ENCODE measurements at regions not wholly inside any gene's neighbourhood (a gene's known extent, or its start where the extent isn't known, plus 50 kb on each side); places are given as distances from the start of the nearest gene placed in this dataset.

- CTCF ChIA-PET: interaction anchor here (0.6 to 1.3 kb wide), 2 partner anchors 9 to 53 kb away, joined by 3 read pairs; no protein-coding TSS in a partner anchor
- TF ChIP-seq RNF2 (IDR thresholded peaks at IDR 0.05; ENCODE audit: borderline replicate concordance, low read depth): no peak
- no peak for TF ChIP-seq HOXB5 (CRISPR knock-in tag; IDR thresholded peaks at IDR 0.05)
- TF ChIP-seq RARB (CRISPR knock-in tag; IDR thresholded peaks at IDR 0.05): no peak
- TF ChIP-seq JUN (IDR thresholded peaks at IDR 0.05): no peak
- TF ChIP-seq CEBPB (IDR thresholded peaks at IDR 0.05): no peak
- TF ChIP-seq, protein P1, sequence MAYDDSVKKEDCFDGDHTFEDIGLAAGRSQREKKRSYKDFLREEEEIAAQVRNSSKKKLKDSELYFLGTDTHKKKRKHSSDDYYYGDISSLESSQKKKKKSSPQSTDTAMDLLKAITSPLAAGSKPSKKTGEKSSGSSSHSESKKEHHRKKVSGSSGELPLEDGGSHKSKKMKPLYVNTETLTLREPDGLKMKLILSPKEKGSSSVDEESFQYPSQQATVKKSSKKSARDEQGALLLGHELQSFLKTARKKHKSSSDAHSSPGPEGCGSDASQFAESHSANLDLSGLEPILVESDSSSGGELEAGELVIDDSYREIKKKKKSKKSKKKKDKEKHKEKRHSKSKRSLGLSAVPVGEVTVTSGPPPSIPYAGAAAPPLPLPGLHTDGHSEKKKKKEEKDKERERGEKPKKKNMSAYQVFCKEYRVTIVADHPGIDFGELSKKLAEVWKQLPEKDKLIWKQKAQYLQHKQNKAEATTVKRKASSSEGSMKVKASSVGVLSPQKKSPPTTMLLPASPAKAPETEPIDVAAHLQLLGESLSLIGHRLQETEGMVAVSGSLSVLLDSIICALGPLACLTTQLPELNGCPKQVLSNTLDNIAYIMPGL (CRISPR knock-in tag; IDR thresholded peaks at IDR 0.05; ENCODE audit: borderline replicate concordance): no peak
- no peak for TF ChIP-seq CBX2 (IDR thresholded peaks at IDR 0.05; ENCODE audit: borderline replicate concordance, low read depth)
- no peak for TF ChIP-seq FOSB (CRISPR knock-in tag; IDR thresholded peaks at IDR 0.05)
- TF ChIP-seq SMC3 (IDR thresholded peaks at IDR 0.05): no peak
- TF ChIP-seq HEYL (CRISPR knock-in tag; IDR thresholded peaks at IDR 0.05): no peak
- TF ChIP-seq TP53 (CRISPR knock-in tag; IDR thresholded peaks at IDR 0.05): no peak
- no peak for TF ChIP-seq EHF (CRISPR knock-in tag; IDR thresholded peaks at IDR 0.05)
- no peak for TF ChIP-seq ZC3H11A (IDR thresholded peaks at IDR 0.05)
- H3K4me3 ChIP-seq: no peak overlapping the region
- no peak overlapping the region for H3K27ac ChIP-seq
- no peak overlapping the region for H3K4me2 ChIP-seq
- DNase-seq (ENCODE audit: low read depth in 1 of 2, low spot score in 1 of 2): no peak
- H3K4me1 ChIP-seq: peaks cover 6% of the 10 kb centered on the region; the same call in 2 of the 3 replicates
- no peaks in the 10 kb centered on the region for H3K9me3 ChIP-seq
- no peak for FAIRE-seq
- WGBS (ENCODE audit: missing lambda C conversion rate): 92% methylated on average over 1 of the region's 1 CpG
- ATAC-seq: no peak
- POLR2A ChIA-PET: no interaction called here
Observed at GRCh38 chr6:105987516-105987915, 98.6 kb upstream of the PRDM1 start.

DNA sequence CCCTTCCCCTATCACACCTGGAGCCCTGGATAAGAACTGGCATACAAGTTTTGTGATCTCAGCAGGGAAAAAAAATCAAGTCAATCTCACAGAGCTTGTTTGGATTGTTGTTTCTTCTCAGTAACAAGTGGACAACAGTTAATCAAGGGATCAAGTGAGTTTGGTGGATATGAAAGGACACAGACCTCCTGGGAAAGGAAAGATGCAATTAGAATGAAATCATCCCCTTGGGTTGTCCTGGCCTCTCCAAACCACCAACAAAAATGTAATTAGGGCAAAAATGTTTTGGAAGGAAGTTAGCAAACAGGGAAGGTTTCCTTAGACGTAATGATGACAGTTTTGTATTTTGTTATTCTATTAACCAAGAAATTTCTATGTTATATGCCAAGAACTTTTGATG lies 99.1 kb upstream of the PRDM1 start:
- no peak overlapping the region for H3K27ac ChIP-seq
- ChIA-PET CTCF (interaction anchor here (0.6 to 1.3 kb wide), 2 partner anchors 8 to 54 kb away, joined by 3 read pairs; no protein-coding TSS in a partner anchor), POLR2A (no interaction called here)
- ATAC-seq: no peak
- H3K9me3 ChIP-seq: no peaks in the 10 kb centered on the region
- DNase-seq (ENCODE audit: low read depth in 1 of 2, low spot score in 1 of 2): no peak
- 84% methylated on average over 1 of the region's 1 CpG for WGBS (ENCODE audit: missing lambda C conversion rate)
- no peak overlapping the region for H3K4me3 ChIP-seq
- H3K4me1 ChIP-seq: peaks cover 6% of the 10 kb centered on the region; the same call in 2 of the 3 replicates
- no peak for FAIRE-seq
- H3K4me2 ChIP-seq: no peak overlapping the region
- TF ChIP-seq GATA3 (IDR thresholded peaks at IDR 0.05; ENCODE audit: borderline replicate concordance) (no peak), HDAC2 (IDR thresholded peaks at IDR 0.05) (no peak), KDM5A (IDR thresholded peaks at IDR 0.05) (no peak), USF2 (IDR thresholded peaks at IDR 0.05) (no peak), CBX2 (IDR thresholded peaks at IDR 0.05; ENCODE audit: borderline replicate concordance, low read depth) (no peak), RFX5 (IDR thresholded peaks at IDR 0.05) (no peak)

GRCh38 chr6:105985816-105986632 lies 100.1 kb upstream of the PRDM1 start:
- ChIA-PET POLR2A (no interaction called here), CTCF (no interaction called here)
- Histone ChIP-seq H3K4me1 (no peaks in the 10 kb centered on the region), H3K27ac (no peak overlapping the region), H3K9me3 (no peaks in the 10 kb centered on the region), H3K4me3 (no peak overlapping the region), H3K4me2 (no peak overlapping the region)
- ATAC-seq (no peak), DNase-seq (ENCODE audit: low read depth in 1 of 2, low spot score in 1 of 2) (no peak), FAIRE-seq (no peak)
- no peak for TF ChIP-seq RFX5 (IDR thresholded peaks at IDR 0.05)
- TF ChIP-seq, protein P2, sequence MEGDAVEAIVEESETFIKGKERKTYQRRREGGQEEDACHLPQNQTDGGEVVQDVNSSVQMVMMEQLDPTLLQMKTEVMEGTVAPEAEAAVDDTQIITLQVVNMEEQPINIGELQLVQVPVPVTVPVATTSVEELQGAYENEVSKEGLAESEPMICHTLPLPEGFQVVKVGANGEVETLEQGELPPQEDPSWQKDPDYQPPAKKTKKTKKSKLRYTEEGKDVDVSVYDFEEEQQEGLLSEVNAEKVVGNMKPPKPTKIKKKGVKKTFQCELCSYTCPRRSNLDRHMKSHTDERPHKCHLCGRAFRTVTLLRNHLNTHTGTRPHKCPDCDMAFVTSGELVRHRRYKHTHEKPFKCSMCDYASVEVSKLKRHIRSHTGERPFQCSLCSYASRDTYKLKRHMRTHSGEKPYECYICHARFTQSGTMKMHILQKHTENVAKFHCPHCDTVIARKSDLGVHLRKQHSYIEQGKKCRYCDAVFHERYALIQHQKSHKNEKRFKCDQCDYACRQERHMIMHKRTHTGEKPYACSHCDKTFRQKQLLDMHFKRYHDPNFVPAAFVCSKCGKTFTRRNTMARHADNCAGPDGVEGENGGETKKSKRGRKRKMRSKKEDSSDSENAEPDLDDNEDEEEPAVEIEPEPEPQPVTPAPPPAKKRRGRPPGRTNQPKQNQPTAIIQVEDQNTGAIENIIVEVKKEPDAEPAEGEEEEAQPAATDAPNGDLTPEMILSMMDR (IDR thresholded peaks at IDR 0.05): no peak
- TF ChIP-seq MYC (IDR thresholded peaks at IDR 0.05; ENCODE audit: borderline replicate concordance, low read length): no peak
- TF ChIP-seq BHLHE40 (IDR thresholded peaks at IDR 0.05; ENCODE audit: low read depth, low read length): no peak
- no peak for TF ChIP-seq ZFP36 (IDR thresholded peaks at IDR 0.05; ENCODE audit: borderline replicate concordance, partially characterized antibody)
- no peak for TF ChIP-seq BCL3 (IDR thresholded peaks at IDR 0.05)
- TF ChIP-seq MAFK (IDR thresholded peaks at IDR 0.05; ENCODE audit: partially characterized antibody): no peak
- no peak for TF ChIP-seq CBX2 (IDR thresholded peaks at IDR 0.05; ENCODE audit: borderline replicate concordance, low read depth)
- no peak for TF ChIP-seq TP53 (CRISPR knock-in tag; IDR thresholded peaks at IDR 0.05)
- no peak for TF ChIP-seq EHF (CRISPR knock-in tag; IDR thresholded peaks at IDR 0.05)
- no peak for TF ChIP-seq JUNB (IDR thresholded peaks at IDR 0.05)
- TF ChIP-seq FOXS1 (CRISPR knock-in tag; IDR thresholded peaks at IDR 0.05): no peak
- no peak for TF ChIP-seq CHD2 (IDR thresholded peaks at IDR 0.05; ENCODE audit: low read length, partially characterized antibody)
- no peak for TF ChIP-seq TFCP2L1 (CRISPR knock-in tag; IDR thresholded peaks at IDR 0.05)
- TF ChIP-seq EHMT2 (IDR thresholded peaks at IDR 0.05; ENCODE audit: low read depth): no peak
- TF ChIP-seq JUN (IDR thresholded peaks at IDR 0.05): no peak
- 93% methylated on average over 37 of the region's 48 CpGs for WGBS (ENCODE audit: missing lambda C conversion rate)
